ENCODE measurements at regions not wholly inside any gene's neighbourhood (a gene's known extent, or its start where the extent isn't known, plus 50 kb on each side); places are given as distances from the start of the nearest gene placed in this dataset.

DNA sequence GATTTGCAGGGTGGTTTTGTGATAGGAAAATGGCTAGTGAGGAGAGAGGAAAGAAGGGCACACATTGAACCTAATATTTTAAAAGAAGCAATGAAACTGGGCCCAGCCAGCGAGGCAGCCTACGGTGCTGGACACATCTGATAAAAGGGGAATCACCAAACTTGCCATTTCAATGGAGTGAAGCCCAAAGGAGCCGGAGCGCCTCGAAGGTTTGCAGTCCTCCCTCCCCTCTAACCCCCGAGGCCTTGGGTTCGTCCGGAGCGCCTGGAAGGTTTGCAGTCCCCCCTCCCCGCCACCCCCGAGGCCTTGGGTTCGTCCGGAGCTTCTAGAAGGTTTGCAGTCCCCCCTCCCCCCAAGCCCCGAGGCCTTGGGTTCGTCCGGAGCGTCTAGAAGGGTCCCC is 132.6 kb downstream of the TENT4A start:
- peaks cover 0 to 7% (median 0%) of the 10 kb centered on the region in 3 donors for H3K9me3 ChIP-seq (ENCODE audit: control extremely low read depth in 1 of 3, control insufficient read depth in 2 of 3, insufficient read depth in 1 of 3, low read length in 2 of 3)
- H3K79me2 ChIP-seq (ENCODE audit: control insufficient read depth, insufficient read depth, low read length): no peaks in the 10 kb centered on the region
- TF ChIP-seq EZH2 (IDR thresholded peaks at IDR 0.05; ENCODE audit: borderline replicate concordance, insufficient read depth, low read depth, low read length, poor library complexity, severe bottlenecking): no peak
- no peak for TF ChIP-seq CTCF (IDR thresholded peaks at IDR 0.05)
- H3K4me3 ChIP-seq (ENCODE audit: control extremely low read depth in 1 of 5, extremely low read depth in 1 of 5, insufficient read depth in 1 of 5, low read depth in 2 of 5, low read length in 4 of 5): no peak overlapping the region
- Mint-ChIP-seq H3K9me3 (ENCODE audit: insufficient read depth) (no peaks in the 10 kb centered on the region), H3K27me3 (peaks cover 6% of the 10 kb centered on the region), H3K27ac (no peak overlapping the region), H3K4me1 (no peaks in the 10 kb centered on the region), H3K4me3 (no peak overlapping the region)
- CTCF ChIA-PET: no interaction called here
- no peak overlapping the region for H3K4me2 ChIP-seq (replicated peaks; ENCODE audit: low read depth, low read length, poor library complexity, severe bottlenecking)
- intact Hi-C loops (cut with micrococcal nuclease): no loop called here
- 89% methylated on average over 5 of the region's 17 CpGs for WGBS (ENCODE audit: insufficient coverage)
- H3K27ac ChIP-seq (ENCODE audit: low read length in 2 of 2): no peak overlapping the region
- no peak overlapping the region for H2AFZ ChIP-seq (ENCODE audit: insufficient read depth, low read depth, low read length, poor library complexity, severe bottlenecking)
- no peaks in the 10 kb centered on the region for H3K27me3 ChIP-seq (replicated peaks in 1 of 4; ENCODE audit: control extremely low read depth in 1 of 4, control insufficient read depth in 3 of 4, insufficient read depth in 4 of 4, low read length in 3 of 4)
- no peaks in the 10 kb centered on the region for H4K20me1 ChIP-seq (ENCODE audit: control insufficient read depth, insufficient read depth, low read length, poor library complexity, severe bottlenecking)
- no peak for DNase-seq
- ATAC-seq (ENCODE audit: low read depth): no peak
- POLR2A ChIA-PET: no interaction called here
- no peaks in the 10 kb centered on the region for H3K36me3 ChIP-seq (replicated peaks in 1 of 2; ENCODE audit: control extremely low read depth in 1 of 2, control insufficient read depth in 1 of 2, extremely low read depth in 1 of 2, insufficient read depth in 2 of 2, low read length in 1 of 2)
- no peaks in the 10 kb centered on the region for H3K4me1 ChIP-seq (ENCODE audit: control insufficient read depth in 2 of 2, insufficient read depth in 2 of 2, low read length in 2 of 2)
- no peak overlapping the region for H3K9ac ChIP-seq (ENCODE audit: low read length)

DNA sequence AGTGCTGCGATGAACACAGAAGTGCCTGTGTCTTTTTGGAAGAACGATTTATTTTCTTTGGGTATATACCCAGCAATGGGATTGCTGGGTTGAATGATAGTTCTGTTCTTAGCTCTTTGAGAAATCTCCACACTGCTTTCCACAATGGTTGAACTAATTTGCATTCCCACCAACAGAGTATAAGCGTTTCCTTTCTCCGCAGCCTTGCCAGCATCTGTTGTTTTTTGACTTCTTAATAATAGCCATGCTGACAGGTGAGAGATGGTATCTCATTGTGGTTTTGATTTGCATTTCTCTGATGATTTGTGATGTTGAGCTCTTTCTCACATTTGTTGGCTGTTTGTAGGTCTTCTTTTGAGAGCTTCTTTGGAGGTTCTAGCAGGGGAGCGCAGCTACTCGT is 134.6 kb downstream of the TENT4A start:
- Mint-ChIP-seq H3K9me3 (ENCODE audit: insufficient read depth) (peaks cover 2% of the 10 kb centered on the region), H3K4me1 (no peaks in the 10 kb centered on the region), H3K27ac (no peak overlapping the region), H3K4me3 (no peak overlapping the region), H3K27me3 (peaks cover 6% of the 10 kb centered on the region)
- H2AFZ ChIP-seq (ENCODE audit: insufficient read depth, low read depth, low read length, poor library complexity, severe bottlenecking): no peak overlapping the region
- no peaks in the 10 kb centered on the region for H3K79me2 ChIP-seq (ENCODE audit: control insufficient read depth, insufficient read depth, low read length)
- no peaks in the 10 kb centered on the region for H3K27me3 ChIP-seq (replicated peaks in 1 of 4; ENCODE audit: control extremely low read depth in 1 of 4, control insufficient read depth in 3 of 4, insufficient read depth in 4 of 4, low read length in 3 of 4)
- 63% methylated on average over 2 of the region's 6 CpGs for WGBS (ENCODE audit: insufficient coverage)
- ATAC-seq (ENCODE audit: low read depth): no peak
- H3K4me2 ChIP-seq (replicated peaks; ENCODE audit: low read depth, low read length, poor library complexity, severe bottlenecking): no peak overlapping the region
- H3K4me1 ChIP-seq (ENCODE audit: control insufficient read depth in 2 of 2, insufficient read depth in 2 of 2, low read length in 2 of 2): no peaks in the 10 kb centered on the region
- H4K20me1 ChIP-seq (ENCODE audit: control insufficient read depth, insufficient read depth, low read length, poor library complexity, severe bottlenecking): no peaks in the 10 kb centered on the region
- no peak overlapping the region for H3K4me3 ChIP-seq (ENCODE audit: control extremely low read depth in 1 of 5, extremely low read depth in 1 of 5, insufficient read depth in 1 of 5, low read depth in 2 of 5, low read length in 4 of 5)
- H3K36me3 ChIP-seq (replicated peaks in 1 of 2; ENCODE audit: control extremely low read depth in 1 of 2, control insufficient read depth in 1 of 2, extremely low read depth in 1 of 2, insufficient read depth in 2 of 2, low read length in 1 of 2): no peaks in the 10 kb centered on the region
- TF ChIP-seq CTCF (IDR thresholded peaks at IDR 0.05): no peak
- intact Hi-C loops (cut with micrococcal nuclease): no loop called here
- ChIA-PET POLR2A (no interaction called here), CTCF (no interaction called here)
- peaks cover 0 to 15% (median 0%) of the 10 kb centered on the region in 3 donors for H3K9me3 ChIP-seq (ENCODE audit: control extremely low read depth in 1 of 3, control insufficient read depth in 2 of 3, insufficient read depth in 1 of 3, low read length in 2 of 3)
- H3K9ac ChIP-seq (ENCODE audit: low read length): no peak overlapping the region
- DNase-seq: no peak
- H3K27ac ChIP-seq (ENCODE audit: low read length in 2 of 2): no peak overlapping the region
